ENCODE measurements at regions not wholly inside any gene's neighbourhood (a gene's known extent, or its start where the extent isn't known, plus 50 kb on each side); places are given as distances from the start of the nearest gene placed in this dataset.

GRCh38 chr15:39513936-39514335 is 66.9 kb upstream of the THBS1 start (continued):
- TF ChIP-seq RNF2 (IDR thresholded peaks at IDR 0.05; ENCODE audit: borderline replicate concordance, low read depth, low read length, missing control alignments, poor library complexity, severe bottlenecking) (no peak), PHF8 (conservative IDR thresholded peaks at IDR 0.05; ENCODE audit: low read depth, low read length) (no peak), POU5F1 (IDR thresholded peaks at IDR 0.05; ENCODE audit: low read depth, low read length) (no peak), SIX5 (IDR thresholded peaks at IDR 0.05; ENCODE audit: low read depth, low read length) (no peak), KDM1A (IDR thresholded peaks at IDR 0.05; ENCODE audit: borderline replicate concordance, low read length) (no peak)
